Ovary (tissue), 7 donors: ENCODE measurements at regions not wholly inside any gene's neighbourhood (a gene's known extent, or its start where the extent isn't known, plus 50 kb on each side); places are given as distances from the start of the nearest gene placed in this dataset.

Experiments
- DNase-seq, 5 donors: peaks; one replicate each; pipeline ENCODE4 v3.0.0-alpha.2; 2019 to 2020
- H3K27ac ChIP-seq, 2 donors: fragments of 200-600 bp; one replicate each; pipeline versions ENCODE4 v1.5.1 to v1.8.0; 2019 to 2022
- H3K27me3 ChIP-seq: fragments of 200-600 bp; one replicate; pipeline ENCODE4 v1.8.0; 2022
- H3K36me3 ChIP-seq: fragments of 200-600 bp; sonication (generic); one replicate; pipeline ENCODE4 v1.5.1; 2019
- H3K4me1 ChIP-seq: one replicate; pipeline ENCODE4 v1.8.1; 2013; ENCODE audit warnings: mild to moderate bottlenecking, moderate library complexity; ENCODE audit not compliant: insufficient read depth
- H3K4me3 ChIP-seq: fragments of 200-600 bp; sonication (generic); one replicate; pipeline ENCODE4 v1.5.1; 2017
- H3K9me3 ChIP-seq, 2 donors: fragments of 200-600 bp in 1 of 2; sonication (generic) in 1 of 2; one replicate each; pipeline versions ENCODE4 v1.5.1 to v1.8.1; 2013 to 2019; ENCODE audit warnings: mild to moderate bottlenecking in 1 of 2, moderate library complexity in 1 of 2
- CTCF ChIP-seq, 3 donors: fragments of 450-650 bp in 2 of 3; fragments of 200-600 bp in 1 of 3; IDR thresholded peaks; one replicate each; pipeline versions ENCODE4 v1.5.1 to v1.8.0; 2016 to 2022; ENCODE audit warnings: antibody characterized with exemption in 3 of 3, mild to moderate bottlenecking in 1 of 3
- EP300 ChIP-seq: sonication (generic); formaldehyde crosslinking; IDR thresholded peaks from one replicate; pipeline ENCODE4 v1.6.1; 2017; ENCODE audit warnings: antibody characterized with exemption
- POLR2A ChIP-seq: fragments of 450-650 bp; IDR thresholded peaks from one replicate; pipeline ENCODE4 v1.6.1; 2017; ENCODE audit warnings: antibody characterized with exemption, mild to moderate bottlenecking, moderate library complexity
- WGBS, 3 donors: extraction: QIAGEN DNeasy Blood & Tissue Kit in 1 of 3; methylation state at CpG; one replicate each; pipeline versions ENCODE4 v1.1.5 to v1.1.7; 2013 to 2017; 5-methylcytosine and 5-hydroxymethylcytosine counted together
- intact Hi-C, 4 donors: fragments of 100-400 bp; cut with DNase I; formaldehyde crosslinking; loops; one replicate each; pipeline versions ENCODE4 v1.11.0 to v1.15.1; 2022 to 2023
- donor health status: DM: no; HTN: no; CAD: no; lungs with moderate emphysema.
- donor health status: DM: no; HTN: no; CAD: no.
- donor health status: Bipolar disorder and iron deficiency.
- donor health status: DM: no; HTN: no; CAD: no.
- donor health status: DM: yes; HTN: yes; CAD: no.

- no peaks in the 10 kb centered on the region for H3K9me3 ChIP-seq
- peaks cover 2% of the 10 kb centered on the region for H3K27me3 ChIP-seq
- DNase-seq = no peak
- intact Hi-C loops = no loop called here
- no peak overlapping the region for H3K4me3 ChIP-seq
- no peak overlapping the region for H3K27ac ChIP-seq
- no peaks in the 10 kb centered on the region for H3K36me3 ChIP-seq
- 70 to 90% (median 76%) methylated on average over 1 of the region's 1 CpG for WGBS, 3 donors
- TF ChIP-seq EP300 (no peak), POLR2A (no peak)
- no peaks in the 10 kb centered on the region for H3K4me1 ChIP-seq
These were observed 470.8 kb downstream of the SLC16A7 start for GRCh38 chr12:60066655-60067054.

GRCh38 chr12:60070552-60070951 is 474.7 kb downstream of the SLC16A7 start:
- no peak overlapping the region for H3K27ac ChIP-seq
- H3K9me3 ChIP-seq = no peaks in the 10 kb centered on the region
- WGBS, 3 donors = 80 to 83% (median 83%) methylated on average over 1 of the region's 1 CpG
- intact Hi-C loops = no loop called here
- H3K4me3 ChIP-seq = no peak overlapping the region
- no peaks in the 10 kb centered on the region for H3K4me1 ChIP-seq
- no peak for DNase-seq
- peaks cover under 1% of the 10 kb centered on the region for H3K27me3 ChIP-seq
- TF ChIP-seq CTCF (IDR thresholded peaks at IDR 0.05) (no peak), EP300 (no peak), POLR2A (no peak)
- no peaks in the 10 kb centered on the region for H3K36me3 ChIP-seq

DNA sequence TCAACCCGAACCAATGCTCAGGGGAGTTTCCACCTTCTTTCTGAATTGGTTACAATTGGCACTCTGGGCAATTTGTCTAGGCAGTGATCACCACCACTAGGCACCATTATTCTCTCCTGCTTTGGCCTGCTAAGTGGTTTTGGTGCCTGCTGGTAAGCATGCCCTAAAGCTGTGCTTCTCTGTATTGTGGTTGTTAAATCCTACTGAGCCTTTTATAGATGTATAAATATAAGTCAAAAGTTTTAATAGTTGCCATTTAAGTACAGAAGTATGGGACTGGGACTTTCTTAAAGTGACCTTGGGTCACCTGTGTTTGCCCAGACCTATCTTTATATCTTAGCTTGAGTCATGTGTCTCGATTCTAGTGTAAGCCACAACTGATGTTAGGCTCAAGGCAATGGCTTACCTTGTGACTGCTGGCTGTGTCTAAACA is 475.9 kb downstream of the SLC16A7 start:
- H3K4me3 ChIP-seq = no peak overlapping the region
- no peaks in the 10 kb centered on the region for H3K9me3 ChIP-seq
- intact Hi-C loops = no loop called here
- TF ChIP-seq CTCF (IDR thresholded peaks at IDR 0.05) (no peak), EP300 (no peak), POLR2A (no peak)
- H3K4me1 ChIP-seq = no peaks in the 10 kb centered on the region
- DNase-seq = no peak
- H3K36me3 ChIP-seq = no peaks in the 10 kb centered on the region
- 76 to 79% (median 76%) methylated on average over 2 of the region's 2 CpGs for WGBS, 3 donors
- H3K27ac ChIP-seq = no peak overlapping the region
- no peaks in the 10 kb centered on the region for H3K27me3 ChIP-seq

DNA sequence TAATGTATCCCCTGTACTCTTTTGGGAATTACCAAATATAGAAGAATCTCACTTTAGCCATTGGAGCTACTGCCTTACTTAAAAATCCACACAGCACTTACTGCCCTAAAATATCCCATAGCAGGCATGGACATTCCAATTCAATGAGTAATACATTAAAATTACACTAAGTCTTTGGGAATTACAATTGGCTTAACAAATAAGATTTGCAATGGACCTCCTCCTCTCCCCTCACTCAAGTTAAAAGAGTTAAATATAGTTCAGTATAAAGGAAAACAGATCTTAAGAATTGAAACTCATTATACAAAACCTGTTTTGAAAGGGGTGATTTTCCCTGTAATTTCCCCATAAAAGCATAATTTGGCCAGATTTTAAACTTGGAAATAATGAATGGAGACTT is 477.1 kb downstream of the SLC16A7 start:
- H3K9me3 ChIP-seq = no peaks in the 10 kb centered on the region
- TF ChIP-seq CTCF (IDR thresholded peaks at IDR 0.05) = no peak
- TF ChIP-seq POLR2A = no peak
- TF ChIP-seq EP300 = no peak
- intact Hi-C loops = no loop called here
- no peaks in the 10 kb centered on the region for H3K36me3 ChIP-seq
- H3K4me1 ChIP-seq = no peaks in the 10 kb centered on the region
- no peak for DNase-seq
- H3K27me3 ChIP-seq = no peaks in the 10 kb centered on the region
- no peak overlapping the region for H3K27ac ChIP-seq
- H3K4me3 ChIP-seq = no peak overlapping the region

DNA sequence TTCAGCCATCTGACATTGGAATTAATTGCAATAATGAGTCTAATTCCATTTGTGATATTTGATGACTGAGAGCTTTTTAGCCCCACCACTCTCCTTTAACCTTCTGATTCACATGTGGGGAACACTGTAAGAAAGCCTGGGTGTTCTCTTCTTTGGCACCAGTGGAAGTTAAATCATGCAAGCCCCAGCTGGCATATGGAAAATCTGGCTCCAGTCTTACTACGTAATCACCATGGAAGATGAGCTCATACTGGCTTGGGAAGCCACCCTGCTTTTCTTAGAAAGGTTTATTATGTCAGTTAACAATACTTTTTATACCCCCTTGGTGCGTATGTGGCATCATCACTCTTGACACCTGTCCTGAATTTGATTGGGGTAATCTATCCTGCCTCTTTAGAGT is 479.3 kb downstream of the SLC16A7 start:
- H3K9me3 ChIP-seq = no peaks in the 10 kb centered on the region
- intact Hi-C loops = no loop called here
- H3K36me3 ChIP-seq = no peaks in the 10 kb centered on the region
- DNase-seq = no peak
- WGBS, 3 donors = 72 to 76% (median 76%) methylated on average over 2 of the region's 2 CpGs
- no peaks in the 10 kb centered on the region for H3K27me3 ChIP-seq
- no peaks in the 10 kb centered on the region for H3K4me1 ChIP-seq
- H3K27ac ChIP-seq = no peak overlapping the region
- TF ChIP-seq EP300 (no peak), POLR2A (no peak), CTCF (IDR thresholded peaks at IDR 0.05) (no peak)
- H3K4me3 ChIP-seq = no peak overlapping the region
